Erythroblast (primary cell): ENCODE measurements at regions not wholly inside any gene's neighbourhood (a gene's known extent, or its start where the extent isn't known, plus 50 kb on each side); places are given as distances from the start of the nearest gene placed in this dataset.

Experiments used
- GATA1 ChIP-seq: IDR thresholded peaks from 2 replicates; pipeline ENCODE4 v1.6.1; 2011; ENCODE audit warnings: low read depth, mild to moderate bottlenecking, control low read depth, low read length, moderate library complexity
- POLR2A ChIP-seq: IDR thresholded peaks from 2 replicates; pipeline ENCODE4 v1.6.1; 2011; ENCODE audit warnings: mild to moderate bottlenecking, low read length

DNA sequence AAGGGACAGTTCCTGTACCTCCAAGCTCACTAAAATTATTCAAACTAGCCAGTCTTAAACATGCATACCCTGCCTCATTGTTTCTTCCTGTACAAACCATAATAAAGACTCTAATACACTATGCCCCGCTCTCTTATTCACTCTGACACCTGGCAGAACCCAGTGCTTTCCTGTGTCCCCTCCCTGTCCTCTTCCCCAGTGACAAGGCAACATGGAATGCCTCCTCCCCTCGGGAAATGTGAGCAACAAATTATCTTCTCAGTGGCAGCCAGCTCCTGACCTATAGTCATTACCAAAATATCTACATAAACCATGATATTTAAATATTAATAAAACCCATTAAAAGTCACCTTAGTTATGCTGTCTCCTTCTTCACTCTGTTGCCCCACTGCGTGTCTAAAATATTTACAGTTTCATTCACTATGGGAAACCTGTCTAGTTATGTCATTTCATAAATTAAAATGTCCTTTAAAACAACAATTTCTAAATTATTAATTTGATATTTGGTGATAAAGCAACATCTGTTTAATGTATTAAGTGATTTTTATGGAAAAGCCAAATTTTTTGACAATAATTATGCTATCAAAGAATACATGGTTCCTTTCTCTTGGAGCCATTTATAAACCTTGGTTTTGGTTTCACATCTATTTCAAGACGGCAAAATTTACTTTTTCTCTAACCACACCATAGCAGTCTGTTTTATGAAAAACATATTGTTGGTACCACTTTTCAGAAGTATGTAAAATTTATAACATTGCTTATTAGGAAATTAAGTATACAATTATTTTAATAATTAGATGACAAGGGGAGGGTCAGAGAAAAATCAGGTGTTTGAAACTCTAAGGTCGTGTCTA, 1355.2 kb downstream of the XPNPEP1 start:
- TF ChIP-seq POLR2A: no peak
- no peak for TF ChIP-seq GATA1
